H1 (cell line): ENCODE measurements at regions not wholly inside any gene's neighbourhood (a gene's known extent, or its start where the extent isn't known, plus 50 kb on each side); places are given as distances from the start of the nearest gene placed in this dataset.

Experiments
- ASH2L ChIP-seq: fragments of 200-600, 300-600 bp; sonication (generic); IDR thresholded peaks from one replicate; pipeline ENCODE4 v1.7.1; 2017; ENCODE audit warnings: low read length
- CEBPB ChIP-seq: IDR thresholded peaks from 2 replicates; pipeline ENCODE4 v1.6.1; 2012; ENCODE audit warnings: low read depth, low read length
- CTCF ChIP-seq, 3 experiments: IDR thresholded peaks; 1 replicate in 2 of 3; 2 replicates in 1 of 3; pipeline versions ENCODE4 v1.5.1 to v1.6.1; 2011; ENCODE audit warnings: low read length in 3 of 3, mild to moderate bottlenecking in 3 of 3, inconsistent platforms in 2 of 3, low read depth in 1 of 3, moderate library complexity in 1 of 3; ENCODE audit not compliant: insufficient read depth in 1 of 3; ENCODE audit errors: control extremely low read depth in 1 of 3
- EP300 ChIP-seq, 2 experiments: IDR thresholded peaks; 1 replicate in 1 of 2; 2 replicates in 1 of 2; pipeline ENCODE4 v1.6.1; 2011 to 2012; ENCODE audit warnings: low read depth in 2 of 2, low read length in 2 of 2, mild to moderate bottlenecking in 2 of 2, borderline replicate concordance in 1 of 2, inconsistent platforms in 1 of 2, moderate library complexity in 1 of 2
- JUN ChIP-seq: IDR thresholded peaks from 2 replicates; pipeline ENCODE4 v1.6.1; 2011; ENCODE audit warnings: low read depth, mild to moderate bottlenecking, improper control_type of control experiment, low read length
- MAX ChIP-seq: IDR thresholded peaks from 2 replicates; pipeline ENCODE4 v1.6.1; 2012; ENCODE audit warnings: inconsistent platforms
- POLR2A ChIP-seq, 2 experiments: IDR thresholded peaks; 1 replicate in 1 of 2; 2 replicates in 1 of 2; pipeline ENCODE4 v1.6.1; 2011; ENCODE audit warnings: low read depth in 2 of 2, low read length in 2 of 2, mild to moderate bottlenecking in 2 of 2; ENCODE audit errors: control extremely low read depth in 1 of 2
- POLR2AphosphoS5 ChIP-seq: IDR thresholded peaks from 2 replicates; pipeline ENCODE4 v1.6.1; 2011; ENCODE audit warnings: low read depth, low read length
- RBBP5 ChIP-seq: IDR thresholded peaks from 2 replicates; pipeline ENCODE4 v1.7.1; 2012; ENCODE audit warnings: low read depth, mild to moderate bottlenecking, inconsistent platforms, low read length, moderate library complexity, borderline replicate concordance
- SP2 ChIP-seq: IDR thresholded peaks from 2 replicates; pipeline ENCODE4 v1.6.1; 2012; ENCODE audit warnings: mild to moderate bottlenecking, low read length, inconsistent platforms
- TAF1 ChIP-seq: IDR thresholded peaks from 2 replicates; pipeline ENCODE4 v1.6.1; 2011; ENCODE audit warnings: mild to moderate bottlenecking, low read depth, low read length
- TBP ChIP-seq: IDR thresholded peaks from 2 replicates; pipeline ENCODE4 v1.6.1; 2011; ENCODE audit warnings: low read depth, low read length, improper control_type of control experiment
- YY1 ChIP-seq: IDR thresholded peaks from 2 replicates; pipeline ENCODE4 v1.6.1; 2011; ENCODE audit warnings: low read depth, mild to moderate bottlenecking, low read length

- TF ChIP-seq TBP (no peak), CTCF (IDR thresholded peaks at IDR 0.05; ENCODE audit: control extremely low read depth in 1 of 3, insufficient read depth in 1 of 3, low read depth in 1 of 3, low read length in 3 of 3) (no peak), EP300 (IDR thresholded peaks at IDR 0.05; ENCODE audit: borderline replicate concordance in 1 of 2, low read depth in 2 of 2, low read length in 2 of 2) (no peak), TAF1 (no peak), MAX (no peak), YY1 (no peak), ASH2L (no peak), RBBP5 (no peak), SP2 (no peak), POLR2AphosphoS5 (no peak), POLR2A (IDR thresholded peaks at IDR 0.05; ENCODE audit: control extremely low read depth in 1 of 2, low read depth in 2 of 2, low read length in 2 of 2) (no peak), JUN (no peak), CEBPB (no peak)
Measured at GRCh38 chr4:108559068-108559793, 61.1 kb upstream of the RPL34 start.
